HG03378 (cell line): ENCODE measurements at regions not wholly inside any gene's neighbourhood (a gene's known extent, or its start where the extent isn't known, plus 50 kb on each side); places are given as distances from the start of the nearest gene placed in this dataset.

Source experiments
- ATAC-seq: cut with Tn5 transposase; IDR thresholded peaks from one replicate; pipeline ENCODE4 v1.9.1; 2021; ENCODE audit warnings: mild to moderate bottlenecking, moderate library complexity; ENCODE audit not compliant: unreplicated experiment

GRCh38 chr4:162239992-162240769 is 76.4 kb upstream of the FSTL5 start:
- ATAC-seq = no peak

- no peak for ATAC-seq
Measured at GRCh38 chr4:162237676-162238075, 73.9 kb upstream of the FSTL5 start.

- no peak for ATAC-seq
Measured at GRCh38 chr4:162234595-162234994, 70.8 kb upstream of the FSTL5 start.

GRCh38 chr4:162232349-162232748 is 68.5 kb upstream of the FSTL5 start:
- no peak for ATAC-seq

- ATAC-seq = no peak
Measured at GRCh38 chr4:162229670-162230069, 65.9 kb upstream of the FSTL5 start.

GRCh38 chr4:162221148-162221547 is 57.3 kb upstream of the FSTL5 start:
- no peak for ATAC-seq
